ENCODE measurements at regions not wholly inside any gene's neighbourhood (a gene's known extent, or its start where the extent isn't known, plus 50 kb on each side); places are given as distances from the start of the nearest gene placed in this dataset.
"Not testable (repeated sequence)": the region's sequence is repeated elsewhere in the genome, so short reads cannot be mapped to it uniquely, and the experiment has no call there.

GRCh38 chr3:674116-674515 lies 418.7 kb upstream of the CNTN6 start:
- DNase-seq, result no peak

- no peak for DNase-seq
Observed at GRCh38 chr3:675846-676245, 417.0 kb upstream of the CNTN6 start.

- DNase-seq, result no peak
Observed at GRCh38 chr3:683770-684169, 409.1 kb upstream of the CNTN6 start.

GRCh38 chr3:690770-691169 lies 402.1 kb upstream of the CNTN6 start:
- no peak for DNase-seq

GRCh38 chr3:700514-700913 lies 392.3 kb upstream of the CNTN6 start:
- no peak for DNase-seq

- DNase-seq, result no peak
Observed at GRCh38 chr3:707041-707440, 385.8 kb upstream of the CNTN6 start.

- DNase-seq, result no peak
Observed at GRCh38 chr3:713006-713621, 379.7 kb upstream of the CNTN6 start.

GRCh38 chr3:713947-714620 lies 378.7 kb upstream of the CNTN6 start:
- DNase-seq, result no peak

- no peak for DNase-seq
Observed at GRCh38 chr3:721086-721485, 371.7 kb upstream of the CNTN6 start.

- no peak for DNase-seq
Observed at GRCh38 chr3:732326-732928, 360.4 kb upstream of the CNTN6 start.

GRCh38 chr3:733313-733712 lies 359.5 kb upstream of the CNTN6 start:
- DNase-seq, result no peak

- no peak for DNase-seq
Observed at GRCh38 chr3:757711-758110, 335.1 kb upstream of the CNTN6 start.

- no peak for DNase-seq
Observed at GRCh38 chr3:759106-759505, 333.7 kb upstream of the CNTN6 start.

- not testable (repeated sequence) for DNase-seq
Observed at GRCh38 chr3:773433-773832, 319.4 kb upstream of the CNTN6 start.

- no peak for DNase-seq
Observed at GRCh38 chr3:775178-775880, 317.5 kb upstream of the CNTN6 start.

- no peak for DNase-seq
Observed at GRCh38 chr3:780505-780904, 312.3 kb upstream of the CNTN6 start.

- no peak for DNase-seq
Observed at GRCh38 chr3:791442-791841, 301.4 kb upstream of the CNTN6 start.

- no peak for DNase-seq
Observed at GRCh38 chr3:792630-793029, 300.2 kb upstream of the CNTN6 start.

GRCh38 chr3:804211-804610 lies 288.6 kb upstream of the CNTN6 start:
- no peak for DNase-seq

GRCh38 chr3:805326-805725 lies 287.5 kb upstream of the CNTN6 start:
- DNase-seq, result no peak

GRCh38 chr3:806006-806405 lies 286.8 kb upstream of the CNTN6 start:
- DNase-seq, result no peak

GRCh38 chr3:816605-817004 lies 276.2 kb upstream of the CNTN6 start:
- DNase-seq, result no peak

- DNase-seq, result no peak
Observed at GRCh38 chr3:834679-835078, 258.1 kb upstream of the CNTN6 start.

GRCh38 chr3:835096-835495 lies 257.7 kb upstream of the CNTN6 start:
- DNase-seq, result no peak

All from AML-193 (cell line).